Calu3 (cell line): ENCODE measurements at regions not wholly inside any gene's neighbourhood (a gene's known extent, or its start where the extent isn't known, plus 50 kb on each side); places are given as distances from the start of the nearest gene placed in this dataset.

ENCODE experiments used
- BruUV-seq: library from RNA; stranded (reverse); fragments of 400-500 nt; replicated peaks from 2 replicates; lab custom pipeline; 2021; lab: Mats Ljungman, UMichigan
- CTCF ChIA-PET: fragments of 300-600 bp; sonication (Branson Sonifier 250); formaldehyde crosslinking; loops from one replicate; lab custom pipeline; 2022; ENCODE audit warnings: antibody characterized with exemption; lab: Charles Lee
- DNase-seq: peaks from one replicate; pipeline ENCODE4 v3.0.0; 2022
- H3K27ac Mint-ChIP-seq: one replicate; pipeline ENCODE4 v1.8.0; 2022; ENCODE audit warnings: mixed read lengths; ENCODE audit not compliant: unreplicated experiment
- H3K27me3 Mint-ChIP-seq: one replicate; pipeline ENCODE4 v1.8.0; 2022; ENCODE audit warnings: mixed read lengths; ENCODE audit not compliant: unreplicated experiment
- H3K36me3 Mint-ChIP-seq: one replicate; pipeline ENCODE4 v1.8.0; 2022; ENCODE audit warnings: mild to moderate bottlenecking, moderate library complexity, mixed read lengths; ENCODE audit not compliant: insufficient read depth, unreplicated experiment
- H3K4me1 Mint-ChIP-seq: one replicate; pipeline ENCODE4 v1.8.0; 2022; ENCODE audit warnings: mild to moderate bottlenecking, low read depth, mixed read lengths; ENCODE audit not compliant: unreplicated experiment
- H3K4me3 Mint-ChIP-seq: one replicate; pipeline ENCODE4 v1.8.0; 2022; ENCODE audit warnings: mild to moderate bottlenecking, low read depth, moderate library complexity, mixed read lengths; ENCODE audit not compliant: unreplicated experiment
- H3K9me3 Mint-ChIP-seq: one replicate; pipeline ENCODE4 v1.8.0; 2022; ENCODE audit warnings: low read depth, mixed read lengths; ENCODE audit not compliant: unreplicated experiment
- intact Hi-C: fragments of 100-400 bp; cut with micrococcal nuclease; formaldehyde crosslinking; loops from one replicate; pipeline ENCODE4 v1.10.0; 2022; ENCODE audit not compliant: unreplicated experiment
- TF ChIP-seq, protein P1 (sequence below): fragments of 200-600 bp; IDR thresholded peaks from one replicate; pipeline ENCODE4 v1.8.0; 2022; ENCODE audit warnings: antibody characterized with exemption; ENCODE audit not compliant: unreplicated experiment

DNA sequence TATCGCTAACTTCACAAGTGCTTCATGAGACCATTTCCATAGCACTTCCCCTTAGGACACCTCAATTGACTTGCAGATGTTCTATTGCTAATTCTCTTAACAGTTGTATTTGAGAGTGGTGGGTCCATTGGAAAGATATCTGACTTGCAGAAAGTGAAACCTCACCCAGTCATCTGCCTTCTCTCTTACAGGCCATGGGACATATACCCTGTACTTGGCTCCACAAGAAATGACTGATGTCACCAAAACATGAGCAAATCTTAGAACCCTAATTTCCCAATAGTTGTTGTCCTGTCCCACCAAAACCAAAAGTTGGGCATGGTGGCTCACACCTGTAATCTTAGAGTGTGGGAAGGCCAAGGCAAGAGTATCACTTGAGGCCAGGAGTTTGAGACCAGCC lies 101.9 kb upstream of the MAML3 start:
- H3K36me3 Mint-ChIP-seq = no peaks in the 10 kb centered on the region
- no peak overlapping the region for H3K4me3 Mint-ChIP-seq
- no peak overlapping the region for H3K27ac Mint-ChIP-seq
- no peaks in the 10 kb centered on the region for H3K27me3 Mint-ChIP-seq
- intact Hi-C loops = loop anchor here (10.0 kb wide), 1 partner anchor 521 kb away; no protein-coding TSS in a partner anchor
- peaks cover 31% of the 10 kb centered on the region for H3K4me1 Mint-ChIP-seq
- no TSS peak for BruUV-seq
- CTCF ChIA-PET = no interaction called here
- TF ChIP-seq, protein P1, sequence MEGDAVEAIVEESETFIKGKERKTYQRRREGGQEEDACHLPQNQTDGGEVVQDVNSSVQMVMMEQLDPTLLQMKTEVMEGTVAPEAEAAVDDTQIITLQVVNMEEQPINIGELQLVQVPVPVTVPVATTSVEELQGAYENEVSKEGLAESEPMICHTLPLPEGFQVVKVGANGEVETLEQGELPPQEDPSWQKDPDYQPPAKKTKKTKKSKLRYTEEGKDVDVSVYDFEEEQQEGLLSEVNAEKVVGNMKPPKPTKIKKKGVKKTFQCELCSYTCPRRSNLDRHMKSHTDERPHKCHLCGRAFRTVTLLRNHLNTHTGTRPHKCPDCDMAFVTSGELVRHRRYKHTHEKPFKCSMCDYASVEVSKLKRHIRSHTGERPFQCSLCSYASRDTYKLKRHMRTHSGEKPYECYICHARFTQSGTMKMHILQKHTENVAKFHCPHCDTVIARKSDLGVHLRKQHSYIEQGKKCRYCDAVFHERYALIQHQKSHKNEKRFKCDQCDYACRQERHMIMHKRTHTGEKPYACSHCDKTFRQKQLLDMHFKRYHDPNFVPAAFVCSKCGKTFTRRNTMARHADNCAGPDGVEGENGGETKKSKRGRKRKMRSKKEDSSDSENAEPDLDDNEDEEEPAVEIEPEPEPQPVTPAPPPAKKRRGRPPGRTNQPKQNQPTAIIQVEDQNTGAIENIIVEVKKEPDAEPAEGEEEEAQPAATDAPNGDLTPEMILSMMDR = no peak
- H3K9me3 Mint-ChIP-seq = no peaks in the 10 kb centered on the region
- no peak for DNase-seq

DNA sequence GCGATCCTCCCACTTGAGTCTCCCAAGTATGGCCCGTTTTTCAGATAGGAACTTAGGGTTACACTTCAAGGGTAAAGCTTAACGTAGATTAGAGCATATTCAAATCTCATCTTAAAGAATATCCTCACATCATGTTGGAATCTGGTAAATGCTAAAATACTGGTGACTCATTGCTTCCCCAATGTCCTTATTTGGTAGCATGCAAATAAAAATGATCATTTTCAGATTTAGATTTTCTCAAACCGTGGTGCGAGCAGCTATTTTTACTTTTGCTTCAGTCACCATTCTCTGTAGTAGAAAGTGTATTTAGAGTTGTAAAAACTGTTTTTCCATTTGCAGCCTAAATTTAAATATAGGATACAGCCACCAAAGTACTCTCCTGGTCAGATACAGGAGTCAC lies 101.5 kb upstream of the MAML3 start:
- CTCF ChIA-PET = interaction anchor here (0.9 to 1.1 kb wide), 2 partner anchors 20 to 598 kb away, joined by 3 to 4 read pairs; no protein-coding TSS in a partner anchor
- H3K36me3 Mint-ChIP-seq = no peaks in the 10 kb centered on the region
- no peaks in the 10 kb centered on the region for H3K27me3 Mint-ChIP-seq
- intact Hi-C loops = loop anchor here (10.0 kb wide), 1 partner anchor 521 kb away; no protein-coding TSS in a partner anchor
- no TSS peak for BruUV-seq
- H3K4me1 Mint-ChIP-seq = peaks cover 31% of the 10 kb centered on the region
- H3K27ac Mint-ChIP-seq = no peak overlapping the region
- no peak overlapping the region for H3K4me3 Mint-ChIP-seq
- TF ChIP-seq, protein P1 = no peak
- no peaks in the 10 kb centered on the region for H3K9me3 Mint-ChIP-seq
- no peak for DNase-seq

DNA sequence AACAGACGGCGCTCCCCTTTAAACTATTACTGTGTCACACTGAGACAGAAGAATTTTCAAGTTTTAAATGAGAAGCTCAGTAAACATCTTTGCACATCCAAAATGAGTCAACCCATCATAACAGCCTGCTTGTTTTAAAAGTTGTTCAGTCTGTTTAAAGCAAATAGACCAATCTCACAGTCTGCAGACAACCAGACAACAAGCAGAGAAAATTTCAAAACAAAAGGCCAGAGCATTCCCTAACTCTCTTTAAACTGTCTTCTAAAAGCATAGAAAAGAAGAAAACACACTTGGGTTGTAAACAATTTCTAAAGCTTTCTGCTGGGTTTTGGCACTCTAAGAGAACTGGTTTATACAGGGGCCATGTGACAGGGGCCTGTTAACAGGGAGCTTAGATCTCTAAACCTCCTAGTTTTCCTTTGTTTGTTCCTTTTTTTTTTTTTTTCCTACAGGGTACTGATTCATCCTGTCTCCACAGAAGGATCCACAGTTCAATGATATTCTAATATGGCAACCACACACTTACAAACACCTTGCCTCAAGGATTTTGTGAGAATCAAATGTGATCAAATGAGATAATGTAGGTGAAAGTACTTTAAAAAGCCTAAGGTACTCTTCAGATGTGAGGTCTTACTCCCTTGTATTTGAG lies 100.8 kb upstream of the MAML3 start:
- DNase-seq = no peak
- Mint-ChIP-seq H3K4me3 (no peak overlapping the region), H3K9me3 (no peaks in the 10 kb centered on the region), H3K27me3 (no peaks in the 10 kb centered on the region), H3K4me1 (peaks cover 31% of the 10 kb centered on the region), H3K36me3 (no peaks in the 10 kb centered on the region), H3K27ac (no peak overlapping the region)
- intact Hi-C loops = loop anchor here (10.0 kb wide), 1 partner anchor 520 kb away; no protein-coding TSS in a partner anchor
- TF ChIP-seq, protein P1 = no peak
- no TSS peak for BruUV-seq
- CTCF ChIA-PET = interaction anchor here (0.9 to 1.1 kb wide), 2 partner anchors 21 to 598 kb away, joined by 3 to 4 read pairs; no protein-coding TSS in a partner anchor

DNA sequence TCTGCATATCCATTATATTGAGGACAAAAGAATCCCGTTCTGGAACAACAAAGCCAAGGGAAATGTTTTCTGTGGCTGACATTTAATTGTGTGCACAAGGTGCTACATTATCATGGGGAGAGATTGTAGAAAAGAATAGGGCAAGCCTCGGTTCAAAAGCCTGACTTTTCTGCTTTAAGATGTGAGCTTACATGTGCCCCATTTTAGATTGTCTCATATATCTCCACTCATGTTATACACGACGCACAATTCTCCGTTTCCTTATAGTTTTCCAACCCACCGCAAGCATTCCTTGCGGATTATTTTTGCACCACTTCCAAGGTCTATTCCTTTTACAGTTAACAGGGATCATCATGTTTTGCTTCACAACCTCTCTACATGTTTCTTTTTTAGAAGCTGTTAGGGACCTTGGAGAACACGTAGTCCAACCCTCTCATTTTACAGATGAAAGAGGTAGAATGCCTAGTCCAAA lies 99.6 kb upstream of the MAML3 start:
- H3K4me1 Mint-ChIP-seq = peaks cover 31% of the 10 kb centered on the region
- H3K9me3 Mint-ChIP-seq = no peaks in the 10 kb centered on the region
- intact Hi-C loops = loop anchor here (1.0 to 10.0 kb wide), 4 partner anchors 99 to 519 kb away; partner anchors contain the start of gene MAML3
- peak overlapping the region; percentile 45 for H3K4me3 Mint-ChIP-seq
- no peaks in the 10 kb centered on the region for H3K36me3 Mint-ChIP-seq
- H3K27ac Mint-ChIP-seq = peak overlapping the region; percentile 11
- no TSS peak for BruUV-seq
- no peak for DNase-seq
- CTCF ChIA-PET = interaction anchor here (0.6 to 1.5 kb wide), 5 partner anchors 15 to 514 kb away, joined by 3 to 7 read pairs (median 4); no protein-coding TSS in a partner anchor
- no peaks in the 10 kb centered on the region for H3K27me3 Mint-ChIP-seq
- TF ChIP-seq, protein P1 = no peak
